Mucosa of descending colon (tissue), 3 donors: ENCODE measurements at regions not wholly inside any gene's neighbourhood (a gene's known extent, or its start where the extent isn't known, plus 50 kb on each side); places are given as distances from the start of the nearest gene placed in this dataset.

Experiments used
- ATAC-seq: fragments of 200-7000 bp; cut with Tn5 transposase; one replicate; pipeline ENCODE4 v1.9.1; 2020; ENCODE audit warnings: mild to moderate bottlenecking, moderate library complexity
- DNase-seq, 3 donors: peaks; one replicate each; pipeline ENCODE4 v3.0.0-alpha.2; 2020
- H3K36me3 ChIP-seq: fragments of 200-600 bp; one replicate; pipeline ENCODE4 v1.8.0; 2021; ENCODE audit warnings: low read depth, mild to moderate bottlenecking
- H3K4me1 ChIP-seq: fragments of 200-600 bp; one replicate; pipeline ENCODE4 v1.8.0; 2021; ENCODE audit warnings: low read depth, mild to moderate bottlenecking
- H3K4me3 ChIP-seq: fragments of 200-600 bp; one replicate; pipeline ENCODE4 v1.8.0; 2021; ENCODE audit warnings: mild to moderate bottlenecking
- H3K9me3 ChIP-seq: fragments of 200-600 bp; one replicate; pipeline ENCODE4 v1.8.0; 2021; ENCODE audit warnings: mild to moderate bottlenecking
- CTCF ChIP-seq: fragments of 200-600 bp; IDR thresholded peaks from one replicate; pipeline ENCODE4 v1.8.0; 2022; ENCODE audit warnings: antibody characterized with exemption, mild to moderate bottlenecking
- intact Hi-C, 2 donors: fragments of 100-400 bp; cut with DNase I in 1 of 2; cut with micrococcal nuclease in 1 of 2; formaldehyde crosslinking; loops; one replicate each; pipeline versions ENCODE4 v1.11.0 to v1.11.1; 2022; cut with DNase I, micrococcal nuclease
- donor health status: DM: no; HTN: no; CAD: no; lungs with moderate emphysema.
- donor health status: DM: no; HTN: no; CAD: no.
- donor health status: DM: no; HTN: yes; CAD: no.

GRCh38 chr3:30986551-30986950 lies 92.1 kb upstream of the GADL1 start:
- ATAC-seq, result no peak
- intact Hi-C loops, result no loop called here
- H3K4me3 ChIP-seq, result no peak overlapping the region
- no peaks in the 10 kb centered on the region for H3K4me1 ChIP-seq
- no peaks in the 10 kb centered on the region for H3K36me3 ChIP-seq
- no peaks in the 10 kb centered on the region for H3K9me3 ChIP-seq
- no peak for TF ChIP-seq CTCF
- no peak for DNase-seq

- no peak for TF ChIP-seq CTCF
- intact Hi-C loops, result no loop called here
- no peak overlapping the region for H3K4me3 ChIP-seq
- H3K4me1 ChIP-seq, result no peaks in the 10 kb centered on the region
- ATAC-seq (no peak), DNase-seq (no peak)
- no peaks in the 10 kb centered on the region for H3K9me3 ChIP-seq
- H3K36me3 ChIP-seq, result no peaks in the 10 kb centered on the region
Observed at GRCh38 chr3:30988769-30989168, 94.3 kb upstream of the GADL1 start.

GRCh38 chr3:30989276-30990030 lies 95.0 kb upstream of the GADL1 start:
- intact Hi-C loops, result no loop called here
- no peak for ATAC-seq
- TF ChIP-seq CTCF, result no peak

GRCh38 chr3:30996467-30996866 lies 102.0 kb upstream of the GADL1 start:
- DNase-seq (no peak), ATAC-seq (no peak)
- Histone ChIP-seq H3K9me3 (no peaks in the 10 kb centered on the region), H3K4me1 (no peaks in the 10 kb centered on the region), H3K4me3 (no peak overlapping the region), H3K36me3 (no peaks in the 10 kb centered on the region)
- no peak for TF ChIP-seq CTCF
- intact Hi-C loops, result no loop called here

More at GRCh38 chr3:30989276-30990030, 95.0 kb upstream of the GADL1 start:
- no peaks in the 10 kb centered on the region for H3K9me3 ChIP-seq
- no peaks in the 10 kb centered on the region for H3K36me3 ChIP-seq
- H3K4me3 ChIP-seq, result no peak overlapping the region
- DNase-seq, result no peak
- H3K4me1 ChIP-seq, result no peaks in the 10 kb centered on the region

- intact Hi-C loops, result no loop called here
- Histone ChIP-seq H3K4me1 (no peaks in the 10 kb centered on the region), H3K4me3 (no peak overlapping the region), H3K9me3 (no peaks in the 10 kb centered on the region), H3K36me3 (no peaks in the 10 kb centered on the region)
- ATAC-seq (no peak), DNase-seq (no peak)
- no peak for TF ChIP-seq CTCF
Observed at GRCh38 chr3:31002730-31003129, 108.3 kb upstream of the GADL1 start.
